Skeletal muscle cell (primary cell): ENCODE measurements at regions not wholly inside any gene's neighbourhood (a gene's known extent, or its start where the extent isn't known, plus 50 kb on each side); places are given as distances from the start of the nearest gene placed in this dataset.
"Not testable (repeated sequence)": the region's sequence is repeated elsewhere in the genome, so short reads cannot be mapped to it uniquely, and the experiment has no call there.

Source experiments
- DNase-seq: peaks from one replicate; pipeline ENCODE4 v3.0.0-alpha.2; 2010; ENCODE audit warnings: low read depth
- H3K4me3 ChIP-seq: 2 replicates; pipeline ENCODE4 v1.5.1; 2011; ENCODE audit warnings: low read depth, mild to moderate bottlenecking, control low read depth, low read length, moderate library complexity

- DNase-seq = peak; percentile 65
- H3K4me3 ChIP-seq = no peak overlapping the region
Measured at GRCh38 chr5:87120518-87121303, 147.0 kb upstream of the RASA1 start.

DNA sequence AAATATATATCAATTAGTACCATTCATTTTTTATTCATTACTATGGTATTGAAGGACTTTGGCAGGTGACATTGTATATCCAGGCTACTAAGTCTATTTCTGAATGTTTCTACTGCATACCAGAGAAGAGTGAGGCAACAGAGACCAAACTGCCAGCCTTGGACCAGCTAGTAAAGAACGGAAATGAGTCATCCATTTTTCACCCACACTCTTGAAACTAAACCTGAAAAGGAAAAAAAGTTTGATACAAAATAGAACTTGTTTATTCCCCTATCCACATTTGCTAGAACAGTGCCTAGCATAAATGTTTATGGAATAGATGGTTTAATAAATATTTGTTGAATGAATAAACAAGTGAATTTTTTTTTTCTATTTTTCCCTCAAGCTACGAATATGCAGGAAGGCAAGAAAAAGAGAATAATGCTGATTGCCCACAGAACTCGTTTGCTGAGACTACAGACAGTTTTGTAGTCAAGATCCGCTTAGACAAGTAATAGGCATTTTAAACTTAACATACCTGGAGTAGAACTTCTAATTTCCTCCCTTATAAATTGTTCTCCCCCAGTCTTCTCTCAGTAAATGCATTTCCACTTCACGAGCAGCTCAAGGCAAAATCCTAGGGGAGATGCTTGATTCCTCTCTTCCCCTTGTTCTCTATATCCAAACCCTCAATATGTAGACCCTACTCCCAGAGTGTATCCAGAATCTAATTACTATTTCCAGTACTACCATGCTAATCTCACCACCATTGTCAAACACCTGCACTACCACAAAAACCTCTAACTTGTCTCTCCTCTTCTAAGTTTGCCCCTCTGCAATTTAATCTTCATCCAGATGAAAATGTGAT is 146.2 kb upstream of the RASA1 start:
- peak; percentile 65 for DNase-seq
- H3K4me3 ChIP-seq = no peak overlapping the region

GRCh38 chr5:87122151-87122977 is 145.3 kb upstream of the RASA1 start:
- no peak overlapping the region for H3K4me3 ChIP-seq
- no peak for DNase-seq

DNA sequence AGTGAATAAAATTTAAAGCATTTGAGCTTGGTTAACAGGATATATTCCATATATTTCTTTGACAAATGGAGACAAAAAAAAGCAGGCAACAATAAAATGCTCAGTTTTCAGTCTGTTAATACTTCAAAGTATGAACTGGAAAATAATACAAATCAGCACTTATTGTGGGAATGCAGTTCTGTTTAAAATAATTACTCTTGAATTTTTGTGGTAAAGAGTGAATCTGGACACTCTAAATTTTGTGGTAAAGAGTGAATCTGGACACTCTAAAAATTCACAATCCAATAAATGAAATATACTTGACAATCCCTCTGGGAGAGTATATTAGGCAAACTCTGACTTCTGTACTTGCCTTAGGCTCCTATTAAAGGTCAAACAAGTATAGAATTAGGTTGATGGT is 141.9 kb upstream of the RASA1 start:
- DNase-seq = no peak
- no peak overlapping the region for H3K4me3 ChIP-seq

DNA sequence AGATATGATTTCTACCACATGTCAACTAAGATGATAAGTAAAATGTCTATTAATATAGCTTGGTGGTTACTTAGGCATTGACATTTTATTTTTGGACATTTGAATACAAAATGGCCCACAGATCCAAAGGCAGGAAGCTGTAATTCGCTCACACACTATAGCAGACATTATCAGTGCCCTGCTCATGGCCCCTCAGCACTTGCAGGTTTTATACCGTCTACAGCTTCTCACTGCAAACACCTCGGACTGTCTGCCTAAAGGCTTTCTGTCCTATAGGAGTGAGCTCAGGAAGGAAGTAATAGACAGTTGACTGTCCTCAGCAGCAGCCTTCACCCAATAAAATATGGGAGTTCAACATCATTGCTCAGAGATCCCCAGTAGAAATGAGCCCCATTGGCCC is 140.8 kb upstream of the RASA1 start:
- H3K4me3 ChIP-seq = no peak overlapping the region
- no peak for DNase-seq

DNA sequence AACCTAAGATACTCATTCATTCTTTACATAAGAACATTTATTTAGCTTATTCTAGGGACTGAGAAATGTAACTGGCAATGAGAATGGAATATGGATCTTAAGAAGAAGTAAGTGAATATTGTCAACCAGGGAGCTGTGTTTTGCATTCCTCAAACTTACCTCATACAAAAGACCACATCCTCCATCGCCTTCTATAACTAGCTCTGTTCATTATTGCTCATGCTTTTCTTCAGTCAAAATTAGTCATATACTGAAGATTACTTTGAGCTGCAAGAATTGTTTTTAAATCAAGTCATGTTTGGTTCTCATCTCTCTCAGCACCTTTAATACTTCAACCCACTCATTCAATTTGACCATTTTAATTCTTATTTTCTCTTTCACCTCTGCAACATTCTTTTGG is 140.3 kb upstream of the RASA1 start:
- no peak overlapping the region for H3K4me3 ChIP-seq
- peak; percentile 29 for DNase-seq

DNA sequence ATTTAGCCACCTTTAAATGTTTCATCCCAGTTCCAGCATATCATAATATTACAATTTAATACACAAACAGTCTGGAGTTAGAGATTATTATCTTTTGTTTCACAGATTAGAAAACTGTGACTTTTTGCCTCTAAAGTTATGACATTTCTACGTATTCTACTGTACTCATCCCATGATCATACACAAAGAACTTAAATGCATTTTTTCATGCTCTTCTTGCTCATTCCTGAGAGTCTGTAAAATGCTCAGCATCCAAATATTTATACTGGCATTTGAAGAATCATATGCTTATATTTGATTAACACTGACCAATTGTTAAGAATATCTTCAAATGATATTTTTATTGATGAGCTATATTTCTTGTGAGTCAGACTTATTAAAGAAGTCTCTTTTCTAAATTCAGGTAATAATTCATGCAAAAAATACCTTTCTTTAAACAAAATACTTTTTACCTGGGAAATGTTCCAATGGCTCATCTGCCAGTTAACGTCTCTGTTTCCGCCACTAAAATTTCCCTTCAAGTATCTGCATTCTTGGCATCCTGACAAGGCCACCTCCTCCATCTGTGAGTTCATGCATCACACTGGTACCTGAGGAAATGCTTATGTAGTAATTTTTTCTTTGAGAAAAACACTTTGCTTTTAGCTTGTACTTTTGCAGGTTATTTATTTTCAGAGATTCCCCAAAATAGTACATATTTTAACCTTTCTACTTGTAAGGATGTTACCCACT is 139.6 kb upstream of the RASA1 start:
- no peak for DNase-seq
- no peak overlapping the region for H3K4me3 ChIP-seq

- H3K4me3 ChIP-seq = no peak overlapping the region
- no peak for DNase-seq
Measured at GRCh38 chr5:87129046-87129445, 138.6 kb upstream of the RASA1 start.

DNA sequence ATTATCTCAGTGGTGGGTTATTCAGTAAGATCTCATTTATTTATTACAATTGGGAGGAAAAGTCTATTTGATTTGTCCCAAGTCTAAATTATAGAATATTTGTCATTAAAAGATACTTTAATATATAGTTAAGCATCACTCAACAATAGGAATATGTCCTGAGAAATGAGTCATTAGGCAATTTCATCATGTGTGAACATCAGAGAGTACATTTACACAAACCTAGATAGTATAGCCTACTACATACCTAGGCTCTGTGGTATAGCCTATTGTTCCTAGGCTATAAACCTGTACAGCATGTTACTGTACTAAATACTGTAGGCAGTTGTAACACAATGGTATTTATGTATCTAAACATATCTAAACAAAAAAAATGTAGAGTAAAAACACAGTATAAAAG is 135.0 kb upstream of the RASA1 start:
- DNase-seq = no peak
- H3K4me3 ChIP-seq = no peak overlapping the region

GRCh38 chr5:87134513-87134912 is 133.2 kb upstream of the RASA1 start:
- H3K4me3 ChIP-seq, DNase-seq: not testable (repeated sequence)

DNA sequence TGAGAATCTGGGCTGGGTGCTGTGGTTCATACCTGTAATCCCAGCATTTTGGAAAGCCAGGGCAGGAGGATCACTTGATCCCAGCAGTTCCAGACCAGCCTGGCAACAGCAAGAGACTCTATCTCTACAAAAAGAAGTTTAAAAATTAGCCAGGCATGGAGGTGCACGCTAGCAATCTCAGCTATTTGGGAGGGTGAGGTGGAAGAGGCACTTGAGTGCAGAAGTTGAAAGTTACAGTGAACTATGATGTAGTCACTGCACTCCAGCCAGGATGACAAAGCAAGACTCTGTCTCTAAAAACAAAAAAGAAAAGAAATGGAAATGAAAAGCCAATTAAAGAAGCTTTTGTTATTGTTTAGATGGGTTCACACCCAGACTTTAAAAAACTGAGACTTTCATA is 131.6 kb upstream of the RASA1 start:
- H3K4me3 ChIP-seq = no peak overlapping the region
- DNase-seq = no peak

DNA sequence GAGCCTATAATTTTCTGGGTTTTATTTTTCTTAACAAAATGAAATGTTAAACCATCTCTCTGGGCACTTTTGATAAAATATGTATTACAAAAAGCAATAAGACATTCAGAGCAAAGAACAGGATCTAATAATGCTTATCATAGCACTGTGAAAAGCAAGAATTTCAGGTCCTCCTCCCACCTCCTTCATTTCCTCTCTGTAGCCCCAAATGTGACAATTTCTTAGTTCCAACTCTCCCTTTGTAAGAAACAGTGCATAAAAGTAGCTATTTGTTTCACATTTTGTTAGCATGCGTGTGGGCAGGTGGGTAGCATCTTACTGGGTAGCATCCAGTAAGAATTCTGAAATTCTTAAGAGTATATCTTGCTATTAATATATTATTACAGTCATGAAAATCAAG is 130.9 kb upstream of the RASA1 start:
- no peak for DNase-seq
- H3K4me3 ChIP-seq = no peak overlapping the region

DNA sequence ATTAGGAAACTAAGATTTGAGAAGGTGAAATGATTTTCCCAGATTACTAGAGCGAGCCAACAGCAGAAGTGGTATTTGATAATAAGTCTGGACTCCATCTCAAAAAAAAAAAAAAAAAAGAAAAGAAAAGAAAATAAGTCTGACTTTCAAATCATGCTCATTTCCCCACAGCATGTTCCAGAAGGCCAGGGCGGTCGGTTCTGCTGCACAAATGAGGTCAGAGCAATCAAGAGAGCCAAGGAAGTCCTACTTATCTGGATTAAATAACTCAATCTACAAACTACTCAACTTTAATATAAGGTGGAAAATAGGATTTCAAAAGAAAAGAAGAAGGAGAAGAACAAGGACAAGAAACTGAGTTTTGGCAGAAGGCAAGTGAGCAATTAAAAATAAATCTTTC is 130.4 kb upstream of the RASA1 start:
- no peak for DNase-seq

DNA sequence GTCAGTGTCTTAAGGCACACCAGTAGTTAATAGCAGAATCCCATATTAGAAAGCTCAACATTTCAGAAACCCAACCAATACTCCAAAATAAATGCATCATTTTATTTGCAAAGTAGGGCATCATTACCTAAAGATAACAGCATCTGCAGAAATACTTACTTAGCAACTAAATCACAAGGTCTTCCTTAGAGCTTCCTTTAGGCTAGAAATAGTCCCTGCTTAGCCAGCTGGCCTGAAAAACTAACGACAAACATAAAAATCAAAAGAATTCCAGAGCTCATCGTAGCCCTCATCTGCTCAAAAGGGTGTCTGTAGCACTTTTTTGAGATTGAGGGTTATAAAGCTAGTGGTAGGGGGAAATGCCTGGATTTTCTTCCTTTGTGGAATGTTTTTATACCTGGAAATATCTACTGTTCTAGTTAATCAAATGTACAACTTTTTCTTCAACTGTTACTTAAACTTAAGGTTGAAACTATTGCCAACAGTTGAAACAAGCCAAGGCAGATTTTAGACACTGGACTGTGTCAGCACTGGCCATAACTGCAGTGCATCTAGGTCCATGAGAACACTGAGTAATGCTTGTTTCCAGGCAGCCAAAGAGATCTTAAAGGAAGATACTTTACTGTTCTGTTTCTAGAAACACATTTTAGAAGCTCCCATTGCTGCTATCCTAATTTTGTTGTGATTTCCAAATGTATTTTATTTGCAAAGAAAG is 129.4 kb upstream of the RASA1 start:
- H3K4me3 ChIP-seq = no peak overlapping the region
- DNase-seq = no peak

More for the DNA sequence above, 130.4 kb upstream of the RASA1 start:
- H3K4me3 ChIP-seq = no peak overlapping the region

GRCh38 chr5:87139795-87140194 is 127.9 kb upstream of the RASA1 start:
- no peak for DNase-seq
- no peak overlapping the region for H3K4me3 ChIP-seq

DNA sequence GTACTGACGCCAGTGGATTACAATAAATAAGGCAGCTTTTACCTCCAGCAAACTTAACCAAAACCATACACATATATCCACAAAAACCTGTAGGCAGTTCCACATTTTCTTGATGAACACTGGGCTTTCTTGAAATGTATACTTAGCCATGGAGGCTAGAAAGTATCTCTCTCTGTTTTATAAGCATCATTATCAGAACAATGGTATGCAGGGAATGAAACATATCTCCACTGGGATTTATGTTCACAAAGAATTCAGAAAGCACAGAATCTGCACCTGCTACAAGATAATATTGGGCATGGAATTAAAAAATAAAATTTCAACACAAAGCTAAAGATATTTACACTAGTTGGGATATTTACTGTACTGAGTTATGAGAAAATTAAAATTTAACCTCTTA is 126.1 kb upstream of the RASA1 start:
- H3K4me3 ChIP-seq = no peak overlapping the region
- no peak for DNase-seq

DNA sequence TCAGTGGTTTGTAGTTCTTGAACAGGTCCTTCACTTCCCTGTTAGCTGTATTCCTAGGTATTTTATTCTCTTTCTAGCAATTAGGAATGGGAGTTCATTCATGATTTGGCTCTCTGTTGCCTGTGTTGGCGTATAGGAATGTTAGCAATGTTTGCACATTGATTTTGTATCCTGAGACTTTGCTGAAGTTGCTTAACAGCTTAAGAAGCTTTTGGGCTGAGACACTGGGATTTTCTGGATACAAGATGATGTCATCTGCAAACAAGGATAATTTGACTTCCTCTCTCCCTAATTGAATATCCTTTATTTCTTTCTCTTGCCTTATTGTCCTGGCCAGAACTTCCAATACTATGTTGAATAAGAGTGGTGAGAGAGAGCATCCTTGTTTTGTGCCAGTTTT is 121.8 kb upstream of the RASA1 start:
- H3K4me3 ChIP-seq = not testable (repeated sequence)
- peak; percentile 69 for DNase-seq

DNA sequence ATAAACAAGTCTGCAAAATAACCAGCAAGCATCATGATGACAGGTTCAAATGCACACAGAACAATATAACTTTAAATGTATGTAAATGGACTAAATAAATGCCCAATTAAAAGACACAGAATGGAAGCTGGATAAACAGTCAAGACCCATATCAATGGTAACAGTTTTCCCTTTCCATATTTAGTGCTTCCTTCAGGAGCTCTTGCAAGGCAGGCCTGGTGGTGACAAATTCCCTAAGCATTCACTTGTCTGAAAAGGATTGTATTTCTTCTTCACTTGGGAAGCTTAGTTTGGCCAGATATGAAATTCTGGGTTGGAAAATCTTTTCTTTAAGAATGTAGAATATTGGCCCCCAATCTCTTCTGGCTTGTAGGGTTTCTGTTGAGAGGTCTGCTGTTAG is 120.2 kb upstream of the RASA1 start:
- H3K4me3 ChIP-seq = no peak overlapping the region
- no peak for DNase-seq

DNA sequence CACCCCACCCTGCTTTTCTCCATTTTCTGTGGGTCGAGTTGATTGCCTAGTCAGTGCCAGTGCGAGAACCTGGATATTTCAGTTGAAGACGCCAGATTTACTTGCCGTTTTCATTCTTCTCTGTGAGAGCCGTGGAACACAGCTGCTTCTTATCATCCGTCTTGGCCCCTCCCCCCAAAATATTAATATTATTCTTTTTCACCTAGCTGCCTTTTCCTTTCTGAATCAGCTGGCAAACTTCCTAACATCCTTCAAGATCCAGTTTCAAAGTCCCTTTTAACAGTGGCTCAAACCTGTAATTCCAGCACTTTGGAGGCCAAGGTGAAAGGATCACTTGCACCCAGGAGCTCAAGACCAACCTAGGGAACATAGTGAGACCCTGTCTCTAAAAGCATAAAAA is 117.1 kb upstream of the RASA1 start:
- DNase-seq = no peak
- no peak overlapping the region for H3K4me3 ChIP-seq
